GM21723 (cell line): ENCODE measurements at regions not wholly inside any gene's neighbourhood (a gene's known extent, or its start where the extent isn't known, plus 50 kb on each side); places are given as distances from the start of the nearest gene placed in this dataset.
A peak's percentile ranks its signal among the peaks of the same experiment; 100 is the strongest.

Experiments
- ATAC-seq: cut with Tn5 transposase; IDR thresholded peaks from one replicate; pipeline ENCODE4 v1.9.1; 2021; ENCODE audit warnings: mild to moderate bottlenecking, moderate library complexity; ENCODE audit not compliant: unreplicated experiment

DNA sequence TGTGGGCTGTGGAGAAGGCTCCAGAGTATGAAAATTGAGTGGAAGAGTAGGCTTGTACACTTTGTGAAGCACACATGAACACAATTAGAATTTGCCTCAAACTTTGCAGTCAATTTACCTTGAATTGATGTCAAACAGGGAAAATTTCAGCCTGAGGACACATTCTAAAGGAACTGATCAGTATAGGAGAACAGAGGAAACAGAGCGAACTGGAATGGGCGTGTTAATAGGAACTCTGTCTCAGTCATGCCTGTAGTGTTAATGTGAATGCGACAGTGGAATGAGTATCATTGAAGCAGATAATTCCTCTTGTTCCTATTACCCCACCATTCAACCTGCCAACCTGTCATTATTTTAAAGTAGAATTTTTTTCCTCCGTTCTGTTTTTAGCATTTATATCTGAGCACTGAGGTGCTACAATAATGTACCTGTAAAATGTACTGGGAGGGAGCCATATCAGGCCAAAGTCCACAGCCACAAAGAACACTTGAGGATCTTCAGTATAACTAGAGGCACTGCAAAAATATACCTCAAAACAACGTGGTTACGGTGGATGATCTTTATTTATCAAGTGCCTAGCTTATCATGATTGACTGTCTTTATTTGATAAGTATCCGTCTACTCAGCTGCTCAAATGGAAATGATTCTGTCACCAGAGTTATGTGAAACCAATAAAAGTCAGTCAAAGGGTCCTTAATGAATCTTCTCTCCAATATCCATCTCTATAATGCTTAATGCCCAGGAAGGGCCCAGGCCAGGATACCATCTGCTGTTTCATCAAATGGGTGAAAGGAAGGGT lies 125.3 kb upstream of the STMND1 start:
- ATAC-seq, result no peak

DNA sequence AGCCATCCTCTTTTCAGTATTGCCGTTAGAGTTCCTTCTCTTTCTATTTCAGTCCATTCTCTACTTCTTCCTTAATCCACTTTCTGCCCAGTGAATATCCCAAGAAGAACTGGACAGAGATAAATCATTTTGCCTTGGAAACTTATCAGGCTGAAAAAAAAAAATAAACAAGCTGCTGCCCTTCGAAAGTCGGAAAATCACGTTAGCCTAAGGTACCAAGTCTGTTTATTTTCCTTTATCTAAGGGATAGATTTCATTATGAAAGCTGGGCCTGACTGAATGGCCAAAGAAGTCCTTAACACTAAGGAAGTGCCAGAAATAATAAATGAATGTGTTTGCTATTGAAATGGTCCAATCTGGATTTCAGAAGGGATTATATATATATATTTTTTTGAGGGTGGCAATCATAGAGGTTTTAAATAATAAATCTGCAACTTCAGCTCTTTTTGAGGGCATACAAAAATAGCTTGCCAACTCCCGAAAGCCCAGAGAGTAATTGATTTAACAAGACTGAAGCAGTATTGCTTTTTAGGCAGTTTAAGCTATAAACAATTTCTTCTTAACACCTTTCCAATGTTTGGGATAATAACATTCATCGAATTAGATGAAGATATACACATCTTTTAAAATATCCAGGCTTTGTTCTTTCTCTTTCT lies 127.0 kb upstream of the STMND1 start:
- no peak for ATAC-seq

DNA sequence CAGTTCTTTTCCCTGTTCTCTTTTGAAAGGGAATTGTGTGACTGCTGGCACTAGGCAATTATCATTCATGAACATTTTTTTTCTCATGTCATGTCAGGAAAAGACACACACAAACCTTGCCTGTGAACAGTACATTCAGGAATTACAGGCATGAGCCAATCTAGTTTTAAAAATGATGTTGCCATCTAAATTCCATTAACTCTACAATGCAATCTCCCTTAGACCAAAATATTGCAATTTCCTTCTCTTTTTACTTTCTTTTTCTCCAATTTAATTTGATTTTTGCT lies 127.5 kb upstream of the STMND1 start:
- ATAC-seq, result no peak

DNA sequence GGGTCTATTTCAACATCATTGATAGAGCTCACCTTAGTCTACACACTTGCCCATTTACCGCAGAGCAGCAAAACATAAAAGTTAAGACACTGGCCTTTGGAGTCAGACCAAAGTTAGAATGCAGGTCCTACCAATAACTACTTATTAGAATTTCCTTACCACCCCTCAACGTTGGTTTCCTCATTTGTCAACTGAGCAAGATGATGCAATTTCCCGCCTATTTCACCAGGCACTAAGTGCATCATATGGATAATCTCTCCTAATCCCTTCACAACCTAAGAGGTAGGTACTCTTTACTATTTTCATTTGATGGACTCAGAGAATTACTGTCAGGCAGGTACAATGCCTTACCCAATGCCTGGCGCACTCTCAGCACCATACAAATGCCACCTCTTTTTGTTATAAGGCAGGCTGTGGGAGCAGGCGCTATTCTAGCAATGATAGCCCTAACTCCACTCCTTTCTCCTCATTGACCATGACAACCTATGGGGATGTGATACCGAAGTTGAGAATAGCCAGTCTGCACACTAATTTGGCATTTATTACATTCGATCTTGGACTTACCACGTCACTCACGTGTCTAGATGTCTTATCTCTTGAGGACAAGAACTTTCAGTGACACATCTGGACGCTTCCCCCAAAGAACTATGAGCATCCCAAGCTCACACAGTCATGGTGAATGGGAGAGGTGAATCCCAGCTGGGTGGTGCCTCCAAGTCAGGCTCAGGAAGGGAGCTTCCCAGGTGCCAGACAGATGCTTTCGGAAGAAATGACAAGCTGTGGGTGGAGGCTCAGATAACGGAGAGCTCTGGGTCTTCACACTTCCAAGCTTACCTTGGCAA lies 128.1 kb upstream of the STMND1 start:
- ATAC-seq, result no peak

DNA sequence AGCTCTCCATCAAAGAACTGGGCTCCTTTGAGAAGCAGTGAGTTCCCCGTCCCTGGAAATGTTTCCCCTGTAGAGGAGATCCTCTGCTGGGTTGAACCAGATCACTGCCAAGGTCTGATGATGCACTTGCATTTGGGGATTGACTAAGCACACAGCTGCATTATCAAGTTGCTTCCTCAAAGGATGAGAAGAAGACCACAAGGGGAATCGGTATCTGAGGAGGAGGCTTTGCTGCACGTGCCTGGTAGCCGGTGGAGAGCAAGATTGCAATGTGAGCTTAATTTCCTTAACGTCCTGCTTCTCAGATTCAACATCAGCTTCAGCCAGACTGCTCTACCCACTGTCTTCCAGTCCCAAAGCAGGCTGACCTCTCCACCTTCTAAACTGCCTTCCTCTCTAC lies 128.8 kb upstream of the STMND1 start:
- no peak for ATAC-seq

DNA sequence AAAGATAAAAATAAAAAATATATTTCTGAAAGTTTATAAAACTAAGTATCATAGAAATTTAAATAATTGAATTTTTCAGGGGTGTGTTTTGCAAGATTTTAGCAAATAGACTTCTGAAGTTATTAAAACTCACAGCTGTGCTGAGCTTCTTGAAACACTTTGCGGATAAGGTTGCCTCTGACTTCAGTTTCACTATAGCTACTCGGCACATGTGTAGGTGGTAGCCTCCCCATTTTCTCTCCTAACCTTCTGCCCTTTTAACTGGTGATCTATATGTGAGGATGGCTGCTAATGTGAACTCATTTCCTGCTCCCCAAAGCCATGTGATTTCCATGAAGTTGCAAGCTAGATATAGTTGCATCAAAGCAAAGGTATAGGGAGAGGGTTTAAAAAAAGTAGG lies 129.3 kb upstream of the STMND1 start:
- no peak for ATAC-seq

DNA sequence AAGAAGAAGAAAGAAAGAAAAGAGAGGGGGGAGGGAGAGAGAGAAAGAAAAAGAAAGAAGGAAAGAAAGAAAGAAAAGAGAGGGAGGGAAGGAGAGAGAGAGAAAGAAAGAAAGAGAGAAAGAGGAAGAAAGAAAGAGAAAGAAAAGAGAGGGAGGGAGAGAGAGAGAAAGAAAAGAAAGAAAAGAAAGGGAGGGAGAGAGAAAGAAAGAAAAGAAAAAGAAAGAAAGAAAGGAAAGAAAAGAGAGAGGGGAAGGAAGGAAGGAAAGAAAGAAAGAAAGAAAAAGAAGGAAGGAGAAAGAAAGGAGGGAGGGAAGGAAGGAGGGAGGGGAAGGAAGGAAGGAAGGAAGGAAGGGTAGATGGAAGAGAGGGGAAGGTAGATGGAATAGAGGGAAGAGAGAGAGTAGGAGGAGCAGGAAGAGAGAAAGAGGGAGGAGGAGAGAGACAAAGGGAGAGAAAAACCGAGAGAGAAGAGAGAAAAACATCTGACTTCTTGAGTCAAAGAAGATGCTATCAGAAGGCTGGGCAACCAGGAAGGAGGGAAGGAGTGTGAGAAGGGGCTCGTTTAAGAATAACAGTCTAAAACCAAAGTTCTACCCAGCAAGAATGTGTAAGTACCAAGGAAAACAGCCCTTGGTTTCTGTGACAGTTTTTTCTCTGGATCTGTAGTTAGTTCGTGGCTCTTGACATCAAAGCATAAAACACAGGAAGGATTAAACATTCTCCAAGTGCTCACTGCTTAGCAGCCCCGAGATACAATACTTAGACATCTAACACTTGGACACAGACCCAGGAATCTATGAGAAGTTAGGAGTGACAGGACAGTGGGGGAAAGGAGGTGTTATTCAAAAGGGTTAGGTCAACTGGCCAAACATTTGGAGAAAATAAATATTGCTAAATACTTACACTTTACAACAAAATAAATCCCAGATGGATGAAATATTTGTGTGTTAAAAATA lies 131.9 kb upstream of the STMND1 start:
- ATAC-seq, result no peak

DNA sequence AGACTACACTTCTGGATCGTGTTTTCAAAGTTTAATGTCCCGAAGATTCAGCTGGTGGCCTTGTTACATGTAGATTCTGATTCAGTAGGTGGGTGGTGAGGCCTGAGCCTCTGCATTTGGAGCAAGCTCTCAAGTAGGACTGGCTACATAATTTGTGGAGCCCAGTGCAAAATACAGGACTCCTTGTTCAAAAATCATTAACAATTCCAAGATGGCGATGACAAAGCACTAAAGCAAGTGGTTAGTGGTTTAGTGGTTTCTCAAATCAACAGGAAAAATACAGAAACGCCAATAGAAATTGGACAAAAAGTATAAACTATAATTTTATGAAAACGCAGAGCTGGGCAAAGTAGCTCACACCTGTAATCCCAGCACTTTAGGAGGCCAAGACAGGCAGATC lies 133.7 kb upstream of the STMND1 start:
- no peak for ATAC-seq

DNA sequence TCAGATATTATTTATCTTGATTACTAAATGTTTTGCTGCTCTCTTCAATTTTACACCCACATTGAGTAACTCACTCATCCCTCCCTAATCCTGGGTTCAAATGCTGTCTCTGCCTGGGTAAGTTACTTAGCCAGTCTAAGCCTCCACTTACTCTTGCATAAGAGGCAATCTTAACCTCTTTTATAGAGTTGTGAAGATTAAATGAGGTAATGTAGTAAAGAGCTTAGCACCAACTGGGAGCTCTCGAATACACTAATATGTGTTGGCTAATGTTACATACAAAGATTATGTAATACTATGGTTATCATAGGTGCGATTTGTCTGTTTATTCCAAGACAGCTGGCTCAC lies 134.4 kb upstream of the STMND1 start:
- no peak for ATAC-seq

DNA sequence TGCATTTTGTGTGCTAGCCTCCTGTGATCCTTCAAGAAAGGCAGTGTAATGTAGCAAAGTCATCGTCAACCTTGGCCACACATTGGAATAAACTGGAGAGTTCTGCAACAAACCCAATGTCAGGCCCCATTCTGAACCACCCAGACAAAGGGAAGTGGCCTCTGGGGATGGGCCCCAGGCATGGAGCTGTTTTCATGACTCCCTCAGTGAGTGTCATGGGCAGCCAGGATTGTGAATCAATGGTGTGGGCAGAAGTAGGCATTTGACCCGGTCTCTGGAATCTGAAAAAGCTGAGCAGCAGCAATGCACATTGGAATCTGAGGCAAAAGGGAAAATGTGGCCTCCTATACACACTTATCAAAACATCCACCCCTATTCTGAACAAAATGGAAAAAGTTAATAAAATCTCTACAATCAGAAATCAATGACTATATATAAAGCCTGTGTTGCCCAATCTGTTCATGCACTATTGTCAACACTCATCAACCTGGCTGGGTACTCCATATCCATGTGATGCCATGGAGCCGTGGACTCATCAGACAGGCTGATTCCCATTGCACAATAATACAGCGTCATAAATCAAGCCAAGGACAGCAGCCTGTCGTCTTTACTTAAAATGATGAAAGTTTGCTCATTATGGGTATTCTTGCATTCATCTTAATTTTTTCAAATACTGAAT lies 134.9 kb upstream of the STMND1 start:
- ATAC-seq, result no peak

DNA sequence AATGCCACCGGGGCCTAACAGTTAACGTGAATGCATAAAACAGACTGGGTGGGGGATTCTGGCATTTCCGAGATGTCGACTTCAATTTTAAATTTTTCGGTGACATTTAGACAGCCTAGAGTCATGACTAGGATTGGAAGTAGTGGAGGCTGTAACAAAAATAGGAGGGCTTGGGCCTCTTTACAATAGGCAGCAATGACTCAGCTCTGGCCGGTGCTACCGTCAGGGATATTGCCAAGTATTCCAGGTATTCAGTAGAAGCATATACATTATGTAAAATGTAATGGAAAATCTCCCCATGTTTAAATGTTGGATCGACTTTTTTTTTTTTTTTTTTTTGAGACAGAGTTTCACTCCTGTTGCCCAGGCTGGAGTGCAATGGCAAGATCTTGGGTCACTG lies 136.2 kb upstream of the STMND1 start:
- ATAC-seq, result no peak

DNA sequence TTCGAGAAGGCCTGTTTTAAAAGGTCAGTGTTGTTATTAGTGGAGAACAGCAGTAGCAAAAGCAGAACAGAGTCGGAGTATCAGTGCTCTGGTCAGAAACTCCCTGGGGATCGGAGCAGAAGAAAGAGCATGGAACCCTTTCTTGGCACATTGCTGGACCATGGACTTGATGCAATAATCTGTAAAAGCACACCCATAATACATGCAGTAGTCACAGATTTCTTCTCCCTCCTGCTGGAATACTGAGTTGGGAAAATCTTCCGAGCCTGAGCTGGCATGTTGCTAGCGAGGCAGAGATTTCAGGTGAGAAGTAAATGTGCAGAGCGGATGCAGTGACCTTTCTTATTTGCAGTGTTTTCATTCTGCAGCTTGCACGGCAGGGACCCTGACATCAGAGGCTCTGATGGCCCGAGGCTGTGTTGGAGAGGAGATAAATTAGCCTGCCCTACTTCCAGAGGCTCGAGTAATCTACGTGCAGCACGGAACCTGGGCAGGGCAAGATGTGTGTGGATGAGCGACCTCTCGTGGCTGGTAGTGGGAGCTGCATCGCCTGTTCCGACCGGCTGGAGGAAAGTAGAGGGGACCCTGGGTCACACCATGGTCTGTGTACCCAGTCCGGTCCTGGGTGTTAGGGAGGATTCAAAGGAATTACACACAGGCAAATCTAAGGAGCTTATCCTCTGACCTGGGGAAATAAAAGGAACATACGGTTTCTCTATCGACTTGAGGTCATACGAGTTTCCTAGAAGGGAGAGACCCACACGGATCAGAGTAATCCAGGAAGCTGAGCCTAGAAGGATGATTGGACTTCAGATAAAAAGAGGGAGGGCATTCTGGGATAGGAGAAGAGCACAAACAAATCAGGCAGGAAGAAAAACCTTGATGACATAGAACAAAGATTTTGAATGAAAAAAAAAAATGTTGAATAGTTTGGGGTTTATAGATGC lies 137.0 kb upstream of the STMND1 start:
- peak; percentile 86 for ATAC-seq

DNA sequence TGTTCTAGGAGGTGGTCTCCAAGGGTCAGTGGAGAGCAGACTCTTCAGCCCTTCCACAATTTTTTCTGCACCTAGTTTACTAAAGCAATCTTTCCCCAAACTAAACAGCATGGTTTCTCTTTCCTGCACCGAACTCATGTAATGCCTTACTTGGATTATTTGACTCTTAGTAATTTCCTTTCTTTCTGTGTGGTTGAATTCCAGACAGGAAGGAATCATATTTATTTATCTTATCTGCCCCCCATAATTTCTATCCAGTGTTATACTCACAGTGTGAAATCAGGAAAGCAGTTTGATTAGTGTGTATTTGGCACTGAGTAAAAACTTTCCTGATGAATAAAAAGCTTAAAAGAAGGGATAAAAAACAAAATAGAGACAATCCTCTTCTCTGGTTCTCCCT lies 140.3 kb upstream of the STMND1 start:
- no peak for ATAC-seq

DNA sequence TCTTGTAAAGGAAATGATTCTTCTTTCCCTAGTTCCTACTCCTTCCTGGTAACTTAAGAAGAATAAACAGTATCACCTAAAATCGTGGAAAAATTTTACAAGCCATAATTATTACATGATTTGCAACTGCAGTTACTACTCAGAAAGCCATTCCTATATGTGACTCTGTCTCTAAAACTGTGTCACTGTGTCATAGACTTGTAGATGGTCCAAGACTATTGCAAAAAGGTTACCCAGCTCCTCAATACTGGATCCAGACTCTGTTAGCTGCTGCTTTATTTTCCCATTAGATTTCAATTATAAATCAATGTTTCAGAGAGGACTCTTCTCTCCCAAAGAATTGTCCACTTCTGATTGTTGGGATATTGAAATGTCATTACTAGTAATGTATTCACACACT lies 142.1 kb upstream of the STMND1 start:
- no peak for ATAC-seq

DNA sequence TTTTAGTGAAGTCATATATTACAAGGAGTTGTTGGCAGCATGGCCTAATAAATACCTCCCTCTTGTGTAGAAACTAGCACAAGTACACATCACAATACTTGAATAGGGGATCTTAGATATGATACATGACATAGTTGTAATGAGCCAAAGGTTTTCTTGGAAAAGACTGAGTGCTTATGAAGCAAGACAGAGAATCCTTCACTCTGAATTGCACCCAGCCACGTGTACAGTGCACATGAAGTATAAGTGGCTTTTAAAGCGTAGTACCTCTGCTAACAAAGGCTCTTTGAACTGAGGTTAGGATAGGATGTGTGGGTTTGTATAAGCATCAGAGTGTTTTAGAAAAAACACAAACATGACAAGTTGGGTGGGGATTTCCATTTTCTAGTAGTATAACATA lies 145.5 kb upstream of the STMND1 start:
- ATAC-seq, result no peak

DNA sequence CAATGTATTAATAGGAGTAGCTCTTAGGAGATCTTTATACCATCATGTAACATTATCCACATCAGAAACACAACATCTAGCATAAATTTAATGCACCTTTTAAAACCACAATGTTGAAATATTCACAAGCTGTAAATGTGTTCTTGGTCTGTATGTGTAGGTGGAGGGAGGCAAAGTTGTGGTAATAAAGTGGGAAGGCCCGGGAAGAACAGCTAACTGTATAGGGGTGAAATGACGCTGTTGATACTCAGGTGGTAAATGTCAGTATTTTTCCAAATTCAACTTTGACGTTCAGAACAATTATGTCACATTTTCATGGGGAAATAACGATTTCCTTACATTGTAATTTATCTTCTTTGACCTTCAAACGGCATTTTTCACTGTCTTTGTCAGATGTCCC lies 146.0 kb upstream of the STMND1 start:
- no peak for ATAC-seq

DNA sequence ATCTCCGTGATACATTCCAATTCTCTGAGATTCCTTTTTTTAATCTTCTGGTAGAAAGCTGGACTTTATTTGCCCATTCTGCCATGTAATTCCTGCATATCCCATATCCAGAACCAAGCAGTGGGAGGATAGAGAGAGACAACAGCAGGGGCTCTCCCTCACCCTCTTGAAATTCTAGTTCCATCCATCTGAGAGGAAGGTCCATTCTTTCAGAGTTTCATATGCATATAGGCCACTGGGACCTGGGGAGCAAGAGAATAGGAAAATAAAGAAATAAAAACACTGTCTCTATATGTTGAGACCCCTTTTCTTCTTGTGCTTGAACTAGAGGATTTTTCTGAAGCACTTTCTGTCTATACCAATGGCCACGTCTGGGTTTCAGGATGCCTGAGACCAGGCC lies 147.9 kb upstream of the STMND1 start:
- no peak for ATAC-seq

DNA sequence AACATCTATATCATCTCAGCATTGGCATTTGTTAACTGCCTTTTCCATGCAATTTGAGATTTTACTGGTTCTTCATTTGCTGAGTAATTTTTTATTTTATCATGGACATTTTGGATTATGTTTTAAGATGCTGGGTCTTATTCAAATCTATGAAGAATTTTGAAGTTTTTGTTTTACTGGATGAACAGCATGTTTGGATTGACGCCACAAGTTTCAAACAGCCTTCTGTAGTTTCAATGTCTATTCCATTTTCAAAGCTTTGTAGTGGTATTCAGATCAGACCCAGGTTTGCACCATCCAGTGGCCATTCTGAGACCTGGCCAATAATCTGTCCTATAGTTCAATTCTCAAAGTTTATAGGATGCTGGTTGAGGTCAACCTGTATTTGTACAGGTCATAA lies 148.4 kb upstream of the STMND1 start:
- no peak for ATAC-seq

DNA sequence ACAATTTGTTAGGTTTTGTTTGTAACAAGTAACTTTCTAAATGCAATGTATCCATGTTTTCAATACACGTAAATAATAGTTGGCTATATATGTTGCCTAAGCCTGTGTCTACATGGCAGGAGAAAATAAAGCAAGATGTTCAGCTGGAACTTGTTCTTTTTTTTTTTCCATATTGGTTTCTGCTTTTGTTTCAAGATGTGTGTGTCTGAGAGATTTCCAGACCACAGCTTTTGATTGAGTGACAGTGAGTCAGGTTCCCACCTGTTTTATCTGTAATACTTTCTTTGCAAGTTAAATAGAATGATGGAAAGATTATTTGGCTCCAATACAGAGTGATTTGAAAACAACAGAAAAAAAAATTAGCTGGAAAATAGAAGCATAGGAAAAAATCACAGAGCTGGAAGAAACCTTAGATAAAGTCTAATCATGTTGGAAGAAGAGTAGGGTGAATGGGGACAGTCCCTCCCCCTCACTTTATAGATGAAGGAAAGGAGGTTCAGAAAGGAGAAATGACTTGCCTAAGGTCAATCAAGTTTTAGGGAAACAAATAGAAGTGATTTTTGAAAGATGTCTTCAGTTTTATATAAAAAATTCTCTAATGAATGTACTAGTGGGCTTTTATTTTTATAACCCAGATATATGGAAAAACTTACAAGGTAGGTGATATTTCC lies 150.9 kb upstream of the STMND1 start:
- no peak for ATAC-seq
